Body of pancreas (tissue), 4 donors: ENCODE measurements at regions not wholly inside any gene's neighbourhood (a gene's known extent, or its start where the extent isn't known, plus 50 kb on each side); places are given as distances from the start of the nearest gene placed in this dataset.

ENCODE experiments used
- POLR2A ChIP-seq, 3 donors: fragments of 450-650 bp; IDR thresholded peaks; one replicate each; pipeline ENCODE4 v1.6.1; 2016; ENCODE audit warnings: antibody characterized with exemption in 3 of 3, mild to moderate bottlenecking in 2 of 3
- TF ChIP-seq, protein P1 (sequence below), 7 experiments: fragments of 450-650 bp in 4 of 7; fragments of 200-600 bp in 3 of 7; sonication (generic) in 3 of 7; IDR thresholded peaks; one replicate each; pipeline ENCODE4 v1.5.1; 2016 to 2019; ENCODE audit warnings: antibody characterized with exemption in 7 of 7

DNA sequence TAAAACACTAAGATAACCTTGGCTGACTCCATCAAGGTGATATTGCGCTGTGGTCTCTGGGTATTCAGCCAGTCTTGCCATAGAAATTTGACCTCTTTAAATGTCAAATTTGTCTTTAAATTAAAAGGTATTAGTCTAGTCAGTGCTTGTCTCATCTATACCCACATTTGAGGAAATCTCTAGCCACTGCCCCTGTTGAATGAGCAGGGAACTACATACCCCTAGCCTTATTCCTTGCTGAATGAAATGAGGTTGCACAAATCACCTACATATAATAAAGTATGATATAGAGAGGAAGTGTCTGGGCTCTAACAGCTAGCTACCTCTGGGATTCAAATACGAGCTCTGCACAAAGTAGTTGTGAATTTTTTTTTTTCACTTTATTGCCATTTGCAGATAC lies 256.8 kb downstream of the C12orf50 start:
- TF ChIP-seq, protein P1, sequence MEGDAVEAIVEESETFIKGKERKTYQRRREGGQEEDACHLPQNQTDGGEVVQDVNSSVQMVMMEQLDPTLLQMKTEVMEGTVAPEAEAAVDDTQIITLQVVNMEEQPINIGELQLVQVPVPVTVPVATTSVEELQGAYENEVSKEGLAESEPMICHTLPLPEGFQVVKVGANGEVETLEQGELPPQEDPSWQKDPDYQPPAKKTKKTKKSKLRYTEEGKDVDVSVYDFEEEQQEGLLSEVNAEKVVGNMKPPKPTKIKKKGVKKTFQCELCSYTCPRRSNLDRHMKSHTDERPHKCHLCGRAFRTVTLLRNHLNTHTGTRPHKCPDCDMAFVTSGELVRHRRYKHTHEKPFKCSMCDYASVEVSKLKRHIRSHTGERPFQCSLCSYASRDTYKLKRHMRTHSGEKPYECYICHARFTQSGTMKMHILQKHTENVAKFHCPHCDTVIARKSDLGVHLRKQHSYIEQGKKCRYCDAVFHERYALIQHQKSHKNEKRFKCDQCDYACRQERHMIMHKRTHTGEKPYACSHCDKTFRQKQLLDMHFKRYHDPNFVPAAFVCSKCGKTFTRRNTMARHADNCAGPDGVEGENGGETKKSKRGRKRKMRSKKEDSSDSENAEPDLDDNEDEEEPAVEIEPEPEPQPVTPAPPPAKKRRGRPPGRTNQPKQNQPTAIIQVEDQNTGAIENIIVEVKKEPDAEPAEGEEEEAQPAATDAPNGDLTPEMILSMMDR (IDR thresholded peaks at IDR 0.05) = no peak
- TF ChIP-seq POLR2A (IDR thresholded peaks at IDR 0.05) = no peak
